SK-N-MC (cell line): ENCODE measurements at regions not wholly inside any gene's neighbourhood (a gene's known extent, or its start where the extent isn't known, plus 50 kb on each side); places are given as distances from the start of the nearest gene placed in this dataset.

ENCODE experiments used
- DNase-seq: peaks from one replicate; pipeline ENCODE4 v3.0.0-alpha.2; 2011; ENCODE audit warnings: low read depth, low spot score
- H3K27ac ChIP-seq: fragments of 200-600 bp; sonication (generic); 2 replicates; pipeline ENCODE4 v1.5.1; 2016; ENCODE audit warnings: mixed run types
- H3K36me3 ChIP-seq: fragments of 200-600 bp; sonication (generic); 2 replicates; pipeline ENCODE4 v1.6.1; 2017; ENCODE audit warnings: antibody characterized with exemption, low read length, mixed read lengths; ENCODE audit not compliant: insufficient read depth
- H3K4me3 ChIP-seq: fragments of 200-600 bp; sonication (generic); 2 replicates; pipeline ENCODE4 v1.5.1; 2016
- H3K9ac ChIP-seq: fragments of 200-600 bp; sonication (generic); 2 replicates; pipeline ENCODE4 v1.8.0; 2017; ENCODE audit warnings: mixed run types, mixed read lengths; ENCODE audit not compliant: insufficient read length
- H3K9me3 ChIP-seq: fragments of 200-600 bp; sonication (generic); 2 replicates; pipeline ENCODE4 v1.6.1; 2017; ENCODE audit warnings: low read depth, mild to moderate bottlenecking, antibody characterized with exemption, low read length, moderate library complexity, mixed read lengths
- EZH2 ChIP-seq: fragments of 200-600 bp; sonication (generic); IDR thresholded peaks from one replicate; pipeline ENCODE4 v1.6.1; 2017; ENCODE audit warnings: antibody characterized with exemption
- FOXP2 ChIP-seq: optimal IDR thresholded peaks from 2 replicates; pipeline ENCODE3; 2011; ENCODE audit warnings: mild to moderate bottlenecking, moderate library complexity; ENCODE audit not compliant: insufficient read depth; ENCODE audit errors: extremely low read length, control extremely low read depth
- POLR2AphosphoS5 ChIP-seq: IDR thresholded peaks from 2 replicates; pipeline ENCODE4 v1.6.1; 2012; ENCODE audit warnings: mild to moderate bottlenecking, low read depth, low read length, borderline replicate concordance

DNA sequence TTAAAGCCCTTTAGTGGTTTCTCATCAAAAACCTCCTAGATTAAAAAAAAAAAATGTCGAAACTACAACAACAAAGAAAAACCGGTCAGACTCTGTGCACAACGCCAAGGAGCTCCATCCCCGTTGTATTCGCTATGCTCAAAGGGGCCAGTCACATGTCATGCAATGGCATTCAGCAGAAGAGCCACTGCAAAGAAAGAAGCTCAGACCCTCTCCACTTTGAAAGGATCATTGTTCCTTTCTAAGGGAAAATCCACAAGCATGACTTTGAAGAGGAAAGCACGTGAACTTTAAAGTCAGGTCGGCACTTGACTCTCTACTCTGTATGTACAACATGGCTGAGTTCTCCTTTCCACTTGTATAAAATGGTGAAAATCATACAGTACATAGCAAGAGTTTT is 655.6 kb downstream of the ETS1 start:
- H3K36me3 ChIP-seq = no peaks in the 10 kb centered on the region
- no peaks in the 10 kb centered on the region for H3K9me3 ChIP-seq
- no peak overlapping the region for H3K4me3 ChIP-seq
- TF ChIP-seq EZH2 (no peak), FOXP2 (no peak), POLR2AphosphoS5 (no peak)
- no peak overlapping the region for H3K9ac ChIP-seq
- H3K27ac ChIP-seq = no peak overlapping the region
- DNase-seq = no peak

DNA sequence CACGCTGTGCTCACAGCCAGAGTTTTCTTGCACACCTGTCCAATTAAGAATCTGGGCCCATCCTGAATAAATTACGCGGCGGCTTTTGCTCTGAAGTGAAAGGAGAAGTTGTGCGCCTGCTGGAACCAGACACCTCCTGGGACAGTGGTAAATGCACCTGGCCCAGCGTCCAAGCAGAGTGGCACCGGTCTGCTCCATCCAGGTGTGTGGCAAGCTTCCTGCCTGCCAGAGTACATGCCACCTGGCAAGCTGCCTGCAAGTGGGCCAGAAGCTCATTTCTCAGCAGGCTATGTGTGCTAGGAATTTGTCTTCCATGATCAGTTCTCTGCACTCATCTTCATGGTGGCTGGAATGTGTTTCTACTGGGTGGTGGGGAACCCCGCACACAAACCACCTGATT is 660.6 kb downstream of the ETS1 start:
- no peak for DNase-seq
- H3K9me3 ChIP-seq = no peaks in the 10 kb centered on the region
- H3K4me3 ChIP-seq = no peak overlapping the region
- no peak overlapping the region for H3K27ac ChIP-seq
- H3K36me3 ChIP-seq = no peaks in the 10 kb centered on the region
- no peak overlapping the region for H3K9ac ChIP-seq
- TF ChIP-seq EZH2 (no peak), POLR2AphosphoS5 (no peak), FOXP2 (no peak)

DNA sequence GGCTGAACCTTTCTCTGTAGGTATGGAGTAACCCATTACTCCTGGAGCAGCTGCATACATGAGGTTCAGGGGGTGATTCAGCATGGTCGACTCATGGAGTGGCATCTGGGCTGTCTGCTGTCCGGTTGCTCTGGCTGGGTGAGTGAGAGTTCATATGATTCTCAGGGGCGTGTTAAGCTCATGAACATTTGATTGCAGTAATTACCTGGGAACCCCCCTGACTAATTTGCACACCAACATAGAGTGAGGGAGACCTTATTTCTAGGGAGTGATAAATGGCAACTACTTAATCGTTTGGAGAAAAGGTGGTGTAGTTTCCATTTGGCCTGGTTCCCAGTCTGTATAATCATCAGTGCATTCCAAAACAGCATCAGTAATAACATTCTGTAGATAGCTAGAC is 661.9 kb downstream of the ETS1 start:
- DNase-seq = no peak
- H3K9ac ChIP-seq = no peak overlapping the region
- TF ChIP-seq POLR2AphosphoS5 = no peak
- TF ChIP-seq FOXP2 = no peak
- TF ChIP-seq EZH2 = no peak
- H3K4me3 ChIP-seq = no peak overlapping the region
- H3K27ac ChIP-seq = no peak overlapping the region
- H3K36me3 ChIP-seq = no peaks in the 10 kb centered on the region
- no peaks in the 10 kb centered on the region for H3K9me3 ChIP-seq

DNA sequence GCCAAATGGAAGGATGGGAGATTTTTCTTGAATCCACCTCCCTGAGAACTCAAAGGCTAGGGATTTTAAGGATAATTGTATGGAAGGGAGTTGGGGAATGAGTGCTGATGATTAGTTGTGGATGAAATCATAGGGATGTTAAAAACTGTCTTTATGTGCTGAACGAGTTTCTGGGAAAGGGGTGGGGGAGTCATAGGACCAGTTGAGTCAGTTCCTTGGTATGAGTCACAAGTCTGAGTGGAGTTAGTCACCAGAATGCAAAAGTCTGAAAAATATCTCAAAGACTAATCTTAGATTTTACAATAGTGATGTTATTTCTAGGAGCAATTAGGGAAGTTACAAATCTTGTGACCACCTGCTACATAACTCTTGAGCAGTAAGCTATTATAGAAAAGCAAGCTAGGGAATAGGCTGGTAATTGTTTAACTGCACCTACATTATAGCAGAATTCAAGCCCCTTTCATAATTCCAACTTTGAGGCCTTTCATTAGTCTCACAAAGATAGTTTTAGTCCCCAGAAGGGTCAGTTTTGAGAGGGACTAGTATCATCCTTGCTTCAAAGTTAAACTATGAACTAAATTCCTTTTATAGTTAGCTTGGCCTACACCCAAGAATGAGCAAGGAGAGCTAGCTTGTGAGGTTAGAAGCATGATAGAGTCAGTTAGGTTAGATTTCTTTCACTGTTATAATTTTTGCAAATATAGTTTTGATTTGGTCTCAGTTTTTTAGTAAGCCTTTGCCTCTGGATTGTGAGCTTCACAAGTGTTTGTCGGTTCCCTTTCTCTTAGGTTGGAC is 668.0 kb downstream of the ETS1 start:
- DNase-seq = no peak

DNA sequence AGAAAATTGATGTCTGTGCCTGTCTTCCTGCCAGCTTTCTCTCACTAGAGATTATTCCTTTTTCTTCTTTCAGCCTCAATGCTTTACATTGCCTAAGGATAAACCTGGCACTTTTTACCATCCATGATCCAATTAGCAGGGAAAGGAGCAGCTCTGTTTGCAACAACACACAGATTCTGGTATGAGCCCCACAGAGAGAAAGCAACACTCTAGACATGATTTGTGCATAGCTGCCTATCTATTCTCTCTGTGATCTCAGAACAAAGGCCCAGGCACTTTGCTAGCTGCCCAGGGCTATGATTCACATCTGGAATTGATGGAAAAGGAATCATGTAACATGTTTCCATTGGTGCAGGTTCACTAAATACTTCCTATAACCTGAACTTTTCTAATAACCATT is 685.0 kb downstream of the ETS1 start:
- no peak overlapping the region for H3K4me3 ChIP-seq
- DNase-seq = no peak
- TF ChIP-seq FOXP2 (no peak), EZH2 (no peak), POLR2AphosphoS5 (no peak)
- H3K9ac ChIP-seq = no peak overlapping the region
- no peaks in the 10 kb centered on the region for H3K9me3 ChIP-seq
- H3K36me3 ChIP-seq = no peaks in the 10 kb centered on the region
- H3K27ac ChIP-seq = no peak overlapping the region

More for the DNA sequence above, 668.0 kb downstream of the ETS1 start:
- Histone ChIP-seq H3K36me3 (no peaks in the 10 kb centered on the region), H3K9me3 (no peaks in the 10 kb centered on the region), H3K4me3 (no peak overlapping the region), H3K9ac (no peak overlapping the region), H3K27ac (no peak overlapping the region)
- TF ChIP-seq EZH2 (no peak), FOXP2 (no peak), POLR2AphosphoS5 (no peak)

DNA sequence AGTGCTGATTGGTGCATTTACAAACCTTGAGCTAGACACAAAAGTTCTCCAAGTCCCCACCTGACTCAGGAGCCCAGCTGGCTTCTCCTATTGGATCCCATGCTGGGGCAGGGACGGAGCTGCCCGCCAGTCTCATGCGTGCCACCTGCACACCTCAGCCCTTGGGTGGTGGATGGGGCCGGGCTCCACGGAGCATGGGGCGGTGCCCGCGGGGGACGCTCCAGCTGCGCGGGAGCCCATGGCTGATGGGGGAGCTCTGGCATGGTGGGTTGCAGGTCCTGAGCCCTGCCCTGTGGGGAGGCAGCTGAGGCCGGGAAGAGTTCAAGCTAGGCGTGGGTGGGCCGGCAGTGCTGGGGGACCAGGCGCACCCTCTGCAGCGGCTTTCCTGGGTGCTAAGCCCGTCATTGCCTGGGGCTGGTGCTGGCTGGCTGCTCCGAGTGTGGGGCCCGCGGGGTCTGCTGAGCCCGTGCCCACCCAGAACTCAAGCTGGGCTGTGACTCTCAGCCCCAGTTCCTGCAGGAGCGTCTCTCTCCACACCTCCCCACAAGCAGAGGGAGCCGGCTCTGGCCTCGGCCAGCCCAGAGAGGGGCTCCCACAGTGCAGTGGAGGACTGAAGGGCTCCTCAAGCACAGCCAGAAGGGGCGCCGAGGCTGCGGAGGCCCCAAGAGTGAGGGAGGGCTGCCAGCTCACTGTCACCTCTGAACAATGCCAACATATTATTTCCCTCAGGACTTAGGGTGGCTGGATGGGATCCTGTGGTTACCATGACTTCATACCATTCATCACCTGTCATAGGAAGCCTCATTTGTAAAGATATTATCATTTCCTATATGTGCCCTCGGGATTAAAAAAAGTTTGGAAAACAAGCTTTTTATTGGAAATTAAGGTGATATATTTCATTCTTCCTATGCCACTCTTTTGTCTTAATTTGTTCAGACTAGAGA is 688.7 kb downstream of the ETS1 start:
- no peak for TF ChIP-seq EZH2
- TF ChIP-seq POLR2AphosphoS5 = no peak
- TF ChIP-seq FOXP2 = no peak
- no peak for DNase-seq
- Histone ChIP-seq H3K36me3 (no peaks in the 10 kb centered on the region), H3K9me3 (no peaks in the 10 kb centered on the region), H3K4me3 (no peak overlapping the region), H3K27ac (no peak overlapping the region), H3K9ac (no peak overlapping the region)

DNA sequence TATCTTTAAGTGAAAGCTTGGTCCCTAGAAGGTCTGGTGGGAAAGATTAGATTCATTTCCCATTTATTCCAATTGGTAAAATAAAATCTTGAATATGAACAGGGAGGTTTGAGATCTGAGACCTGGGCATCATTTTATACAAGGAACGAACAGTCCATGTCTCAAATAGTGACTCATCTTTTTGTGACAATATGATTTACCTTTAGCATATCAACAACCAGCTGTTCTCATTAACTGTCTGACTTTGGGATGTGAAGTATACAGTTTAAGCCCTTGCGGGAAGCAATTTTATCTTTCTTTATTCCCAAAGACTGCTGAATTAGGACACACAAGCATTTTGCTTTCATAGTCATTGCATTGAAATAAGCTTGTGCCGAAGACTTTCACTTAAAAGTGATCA is 691.6 kb downstream of the ETS1 start:
- Histone ChIP-seq H3K9me3 (no peaks in the 10 kb centered on the region), H3K27ac (no peak overlapping the region), H3K4me3 (no peak overlapping the region), H3K36me3 (no peaks in the 10 kb centered on the region), H3K9ac (no peak overlapping the region)
- TF ChIP-seq POLR2AphosphoS5 (no peak), EZH2 (no peak), FOXP2 (no peak)
- DNase-seq = no peak

DNA sequence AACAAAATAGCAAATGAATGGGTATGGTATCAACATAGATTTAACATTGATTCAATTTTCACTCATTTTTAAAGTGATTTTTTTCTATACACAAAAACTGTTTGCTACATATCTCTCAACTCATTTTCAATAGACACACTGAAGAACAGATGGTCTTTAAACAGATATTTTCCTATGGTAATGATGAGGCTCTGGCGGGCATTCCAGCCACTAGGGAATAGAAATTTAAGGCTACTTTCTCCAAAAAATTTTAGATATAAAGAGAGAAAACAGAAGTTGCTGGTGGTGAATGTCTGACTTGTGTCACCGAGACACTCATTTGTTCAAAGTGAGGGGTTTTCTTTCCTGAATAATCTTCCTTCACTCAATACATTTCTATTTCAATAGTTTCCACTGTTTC is 693.0 kb downstream of the ETS1 start:
- no peaks in the 10 kb centered on the region for H3K9me3 ChIP-seq
- H3K36me3 ChIP-seq = no peaks in the 10 kb centered on the region
- TF ChIP-seq POLR2AphosphoS5 = no peak
- TF ChIP-seq FOXP2 = no peak
- no peak for TF ChIP-seq EZH2
- no peak overlapping the region for H3K9ac ChIP-seq
- no peak overlapping the region for H3K27ac ChIP-seq
- no peak overlapping the region for H3K4me3 ChIP-seq
- no peak for DNase-seq
